ENCODE measurements at regions not wholly inside any gene's neighbourhood (a gene's known extent, or its start where the extent isn't known, plus 50 kb on each side); places are given as distances from the start of the nearest gene placed in this dataset.

GRCh38 chr9:8223861-8224260, 424.3 kb upstream of the DMAC1 start:
- TF ChIP-seq, protein P1, sequence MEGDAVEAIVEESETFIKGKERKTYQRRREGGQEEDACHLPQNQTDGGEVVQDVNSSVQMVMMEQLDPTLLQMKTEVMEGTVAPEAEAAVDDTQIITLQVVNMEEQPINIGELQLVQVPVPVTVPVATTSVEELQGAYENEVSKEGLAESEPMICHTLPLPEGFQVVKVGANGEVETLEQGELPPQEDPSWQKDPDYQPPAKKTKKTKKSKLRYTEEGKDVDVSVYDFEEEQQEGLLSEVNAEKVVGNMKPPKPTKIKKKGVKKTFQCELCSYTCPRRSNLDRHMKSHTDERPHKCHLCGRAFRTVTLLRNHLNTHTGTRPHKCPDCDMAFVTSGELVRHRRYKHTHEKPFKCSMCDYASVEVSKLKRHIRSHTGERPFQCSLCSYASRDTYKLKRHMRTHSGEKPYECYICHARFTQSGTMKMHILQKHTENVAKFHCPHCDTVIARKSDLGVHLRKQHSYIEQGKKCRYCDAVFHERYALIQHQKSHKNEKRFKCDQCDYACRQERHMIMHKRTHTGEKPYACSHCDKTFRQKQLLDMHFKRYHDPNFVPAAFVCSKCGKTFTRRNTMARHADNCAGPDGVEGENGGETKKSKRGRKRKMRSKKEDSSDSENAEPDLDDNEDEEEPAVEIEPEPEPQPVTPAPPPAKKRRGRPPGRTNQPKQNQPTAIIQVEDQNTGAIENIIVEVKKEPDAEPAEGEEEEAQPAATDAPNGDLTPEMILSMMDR (IDR thresholded peaks at IDR 0.05; ENCODE audit: borderline replicate concordance, extremely low read depth, low read length, poor library complexity, severe bottlenecking): no peak
- TF ChIP-seq EZH2 (IDR thresholded peaks at IDR 0.05; ENCODE audit: borderline replicate concordance, low read depth, low read length, severe bottlenecking): no peak
